ENCODE measurements at regions not wholly inside any gene's neighbourhood (a gene's known extent, or its start where the extent isn't known, plus 50 kb on each side); places are given as distances from the start of the nearest gene placed in this dataset.

GRCh38 chr2:66236067-66236685 lies 198.7 kb upstream of the MEIS1 start:
- Histone ChIP-seq H2AFZ (ENCODE audit: low read length) (no peak overlapping the region), H3K4me1 (ENCODE audit: insufficient read depth, low read length) (no peaks in the 10 kb centered on the region), H3K9me3 (ENCODE audit: low read length) (no peaks in the 10 kb centered on the region), H3K27ac (ENCODE audit: extremely low read length, insufficient read depth, low read length) (no peak overlapping the region), H3K79me2 (ENCODE audit: insufficient read depth, low read length) (no peaks in the 10 kb centered on the region), H4K20me1 (ENCODE audit: insufficient read depth, low read length) (no peaks in the 10 kb centered on the region), H3K4me3 (replicated peaks in 1 of 3; ENCODE audit: insufficient read depth in 1 of 3, low read depth in 2 of 3, low read length in 3 of 3) (no peak overlapping the region), H3K9ac (ENCODE audit: insufficient read depth, low read depth, low read length) (no peak overlapping the region), H3K27me3 (ENCODE audit: control insufficient read depth in 1 of 2, insufficient read depth in 2 of 2, low read length in 2 of 2) (peaks cover 0 to 26% of the 10 kb centered on the region in 2 experiments; a peak in 2 of 5 replicates), H3K4me2 (ENCODE audit: low read depth, low read length) (no peak overlapping the region), H3K36me3 (replicated peaks in 1 of 2; ENCODE audit: control insufficient read depth in 1 of 2, insufficient read depth in 2 of 2, low read length in 2 of 2) (no peaks in the 10 kb centered on the region)
- ATAC-seq (no peak), FAIRE-seq (no peak), DNase-seq (ENCODE audit: low spot score) (no peak)
- CTCF ChIA-PET (ENCODE audit: low intra/inter-chr PET ratio, low total read pairs): no interaction called here
- in situ Hi-C loops (cut with HindIII; ENCODE audit: extremely low pct_ligation_motif_present, low pct_unique_long_range_greater_than_20kb) (no loop called here), intact Hi-C loops (cut with micrococcal nuclease; ENCODE audit: unreplicated experiment) (no loop called here)
- no TSS peak for BruUV-seq (replicated peaks)
- WGBS (ENCODE audit: low lambda C conversion rate): 15% methylated on average over 9 of the region's 9 CpGs
- no peak for TF ChIP-seq PHF21A (CRISPR knock-in tag; IDR thresholded peaks at IDR 0.05)
- TF ChIP-seq ZBTB49 (CRISPR knock-in tag; IDR thresholded peaks at IDR 0.05; ENCODE audit: borderline replicate concordance): no peak
- TF ChIP-seq LBX2 (CRISPR knock-in tag; IDR thresholded peaks at IDR 0.05; ENCODE audit: borderline replicate concordance): no peak
- no peak for TF ChIP-seq ZNF503 (CRISPR knock-in tag; IDR thresholded peaks at IDR 0.05)
- TF ChIP-seq ZNF841 (CRISPR knock-in tag; IDR thresholded peaks at IDR 0.05; ENCODE audit: borderline replicate concordance): no peak
- POLR2A ChIA-PET: no interaction called here
